ENCODE measurements at regions not wholly inside any gene's neighbourhood (a gene's known extent, or its start where the extent isn't known, plus 50 kb on each side); places are given as distances from the start of the nearest gene placed in this dataset.

DNA sequence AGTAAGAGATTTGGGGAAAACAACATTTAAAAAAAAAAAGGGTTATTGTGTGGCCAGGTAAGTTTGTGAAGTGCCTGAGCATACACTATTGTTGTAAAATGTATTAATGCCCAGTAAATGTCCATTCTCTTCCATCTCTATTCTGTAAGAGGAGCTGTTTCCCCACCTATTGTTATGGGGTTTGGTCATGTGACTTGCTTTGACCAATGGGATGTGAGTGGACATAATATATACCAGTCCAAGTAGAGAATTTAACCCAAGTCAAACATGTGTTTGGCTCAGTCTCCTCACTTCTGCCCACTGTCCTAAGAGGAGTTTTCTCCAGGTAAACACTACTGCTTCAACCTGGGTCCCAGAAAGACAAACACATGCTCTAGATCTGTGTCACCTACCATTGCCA is 377.1 kb downstream of the FOXA2 start:
- no peak overlapping the region for H3K27ac Mint-ChIP-seq (ENCODE audit: unreplicated experiment)
- Histone ChIP-seq H3K36me3 (ENCODE audit: insufficient read depth, low read length) (no peaks in the 10 kb centered on the region), H3K9me3 (ENCODE audit: insufficient read depth, low read depth, low read length) (no peaks in the 10 kb centered on the region), H3K9ac (ENCODE audit: low read length) (no peak overlapping the region), H3K27ac (ENCODE audit: low read depth, low read length) (no peak overlapping the region), H4K20me1 (ENCODE audit: insufficient read depth, low read length) (no peaks in the 10 kb centered on the region), H3K79me2 (ENCODE audit: insufficient read depth, low read length) (no peaks in the 10 kb centered on the region), H3K27me3 (ENCODE audit: insufficient read depth, low read length) (no peaks in the 10 kb centered on the region), H2AFZ (ENCODE audit: low read depth, low read length) (no peak overlapping the region), H3K4me3 (ENCODE audit: insufficient read depth, low read depth, low read length) (no peak overlapping the region), H3K4me1 (ENCODE audit: insufficient read depth, low read length) (no peaks in the 10 kb centered on the region), H3K4me2 (ENCODE audit: low read length) (no peak overlapping the region)
- no peak for TF ChIP-seq EZH2 (IDR thresholded peaks at IDR 0.05; ENCODE audit: insufficient read depth, low read length)
- TF ChIP-seq, protein P1, sequence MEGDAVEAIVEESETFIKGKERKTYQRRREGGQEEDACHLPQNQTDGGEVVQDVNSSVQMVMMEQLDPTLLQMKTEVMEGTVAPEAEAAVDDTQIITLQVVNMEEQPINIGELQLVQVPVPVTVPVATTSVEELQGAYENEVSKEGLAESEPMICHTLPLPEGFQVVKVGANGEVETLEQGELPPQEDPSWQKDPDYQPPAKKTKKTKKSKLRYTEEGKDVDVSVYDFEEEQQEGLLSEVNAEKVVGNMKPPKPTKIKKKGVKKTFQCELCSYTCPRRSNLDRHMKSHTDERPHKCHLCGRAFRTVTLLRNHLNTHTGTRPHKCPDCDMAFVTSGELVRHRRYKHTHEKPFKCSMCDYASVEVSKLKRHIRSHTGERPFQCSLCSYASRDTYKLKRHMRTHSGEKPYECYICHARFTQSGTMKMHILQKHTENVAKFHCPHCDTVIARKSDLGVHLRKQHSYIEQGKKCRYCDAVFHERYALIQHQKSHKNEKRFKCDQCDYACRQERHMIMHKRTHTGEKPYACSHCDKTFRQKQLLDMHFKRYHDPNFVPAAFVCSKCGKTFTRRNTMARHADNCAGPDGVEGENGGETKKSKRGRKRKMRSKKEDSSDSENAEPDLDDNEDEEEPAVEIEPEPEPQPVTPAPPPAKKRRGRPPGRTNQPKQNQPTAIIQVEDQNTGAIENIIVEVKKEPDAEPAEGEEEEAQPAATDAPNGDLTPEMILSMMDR (IDR thresholded peaks at IDR 0.05; ENCODE audit: insufficient read depth, low read depth, low read length), result no peak
- no peaks in the 10 kb centered on the region for H3K36me3 Mint-ChIP-seq (ENCODE audit: low read depth, unreplicated experiment)
- no peak for FAIRE-seq
- H3K4me3 Mint-ChIP-seq (ENCODE audit: unreplicated experiment), result no peak overlapping the region
- no peaks in the 10 kb centered on the region for H3K27me3 Mint-ChIP-seq (ENCODE audit: low read depth, unreplicated experiment)
- no peaks in the 10 kb centered on the region for H3K4me1 Mint-ChIP-seq (ENCODE audit: low read depth, unreplicated experiment)
- peaks cover 2% of the 10 kb centered on the region for H3K9me3 Mint-ChIP-seq (ENCODE audit: unreplicated experiment)
- no peak for DNase-seq (ENCODE audit: low read depth)

DNA sequence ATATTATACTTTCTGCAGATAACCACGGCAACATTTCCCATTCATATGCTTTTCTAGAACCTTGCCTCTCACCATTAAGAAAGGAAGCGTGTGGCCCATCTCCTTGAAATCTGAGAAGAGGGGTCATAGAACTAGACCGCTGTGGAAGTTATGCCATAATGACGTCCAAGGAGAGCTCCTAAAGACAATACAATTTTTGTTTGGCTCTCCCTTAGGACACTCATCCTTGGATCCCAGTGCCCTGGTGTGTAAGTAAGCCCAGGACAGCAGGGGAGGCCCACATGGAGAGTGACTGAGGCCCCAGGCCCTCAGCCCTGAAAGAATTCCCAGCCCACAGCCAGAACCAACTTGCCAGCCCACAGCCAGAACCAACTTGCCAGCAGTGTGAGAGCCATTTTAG is 379.6 kb downstream of the FOXA2 start:
- FAIRE-seq (no peak), DNase-seq (ENCODE audit: low read depth) (no peak)
- H3K27ac ChIP-seq (ENCODE audit: low read depth, low read length), result no peak overlapping the region
- no peak overlapping the region for H3K9ac ChIP-seq (ENCODE audit: low read length)
- no peaks in the 10 kb centered on the region for H3K27me3 Mint-ChIP-seq (ENCODE audit: low read depth, unreplicated experiment)
- no peak overlapping the region for H2AFZ ChIP-seq (ENCODE audit: low read depth, low read length)
- H3K4me3 Mint-ChIP-seq (ENCODE audit: unreplicated experiment), result no peak overlapping the region
- no peaks in the 10 kb centered on the region for H3K36me3 ChIP-seq (ENCODE audit: insufficient read depth, low read length)
- H3K4me2 ChIP-seq (ENCODE audit: low read length), result no peak overlapping the region
- H3K4me1 ChIP-seq (ENCODE audit: insufficient read depth, low read length), result no peaks in the 10 kb centered on the region
- no peaks in the 10 kb centered on the region for H3K36me3 Mint-ChIP-seq (ENCODE audit: low read depth, unreplicated experiment)
- peaks cover 2% of the 10 kb centered on the region for H3K9me3 Mint-ChIP-seq (ENCODE audit: unreplicated experiment)
- no peaks in the 10 kb centered on the region for H4K20me1 ChIP-seq (ENCODE audit: insufficient read depth, low read length)
- no peaks in the 10 kb centered on the region for H3K27me3 ChIP-seq (ENCODE audit: insufficient read depth, low read length)
- no peak for TF ChIP-seq EZH2 (IDR thresholded peaks at IDR 0.05; ENCODE audit: insufficient read depth, low read length)
- TF ChIP-seq, protein P1 (IDR thresholded peaks at IDR 0.05; ENCODE audit: insufficient read depth, low read depth, low read length), result no peak
- no peaks in the 10 kb centered on the region for H3K4me1 Mint-ChIP-seq (ENCODE audit: low read depth, unreplicated experiment)
- H3K4me3 ChIP-seq (ENCODE audit: insufficient read depth, low read depth, low read length), result no peak overlapping the region
- no peak overlapping the region for H3K27ac Mint-ChIP-seq (ENCODE audit: unreplicated experiment)
- H3K79me2 ChIP-seq (ENCODE audit: insufficient read depth, low read length), result no peaks in the 10 kb centered on the region
- H3K9me3 ChIP-seq (ENCODE audit: insufficient read depth, low read depth, low read length), result no peaks in the 10 kb centered on the region

DNA sequence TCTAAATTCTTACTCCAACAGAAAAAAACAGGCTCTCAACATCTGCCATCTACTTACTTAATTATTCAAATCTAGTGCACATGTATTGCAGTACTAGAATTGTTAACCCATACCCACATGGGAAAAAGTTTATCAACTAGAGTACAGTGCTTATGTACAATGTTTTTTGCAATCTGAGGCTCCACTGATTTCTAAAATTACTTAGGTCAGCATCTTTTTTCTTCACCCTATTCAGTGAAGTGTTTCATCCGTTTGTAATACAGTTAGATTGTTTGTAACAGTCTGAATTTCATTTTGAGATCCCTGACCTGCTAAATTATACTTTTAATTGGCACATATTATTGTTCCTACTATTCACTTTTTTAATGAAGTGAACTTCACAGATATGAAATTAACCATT is 402.2 kb downstream of the FOXA2 start:
- FAIRE-seq, result no peak
- Histone ChIP-seq H3K9ac (ENCODE audit: low read length) (no peak overlapping the region), H3K9me3 (ENCODE audit: insufficient read depth, low read depth, low read length) (peaks cover 4% of the 10 kb centered on the region), H4K20me1 (ENCODE audit: insufficient read depth, low read length) (no peaks in the 10 kb centered on the region), H2AFZ (ENCODE audit: low read depth, low read length) (no peak overlapping the region), H3K36me3 (ENCODE audit: insufficient read depth, low read length) (no peaks in the 10 kb centered on the region), H3K79me2 (ENCODE audit: insufficient read depth, low read length) (no peaks in the 10 kb centered on the region), H3K4me3 (ENCODE audit: insufficient read depth, low read depth, low read length) (no peak overlapping the region), H3K4me2 (ENCODE audit: low read length) (no peak overlapping the region), H3K27ac (ENCODE audit: low read depth, low read length) (no peak overlapping the region), H3K4me1 (ENCODE audit: insufficient read depth, low read length) (no peaks in the 10 kb centered on the region), H3K27me3 (ENCODE audit: insufficient read depth, low read length) (no peaks in the 10 kb centered on the region)
- no peaks in the 10 kb centered on the region for H3K27me3 Mint-ChIP-seq (ENCODE audit: low read depth, unreplicated experiment)
- H3K36me3 Mint-ChIP-seq (ENCODE audit: low read depth, unreplicated experiment), result no peaks in the 10 kb centered on the region
- no peak overlapping the region for H3K4me3 Mint-ChIP-seq (ENCODE audit: unreplicated experiment)
- TF ChIP-seq, protein P1 (IDR thresholded peaks at IDR 0.05; ENCODE audit: insufficient read depth, low read depth, low read length), result no peak
- TF ChIP-seq EZH2 (IDR thresholded peaks at IDR 0.05; ENCODE audit: insufficient read depth, low read length), result no peak
- no peaks in the 10 kb centered on the region for H3K4me1 Mint-ChIP-seq (ENCODE audit: low read depth, unreplicated experiment)
- H3K9me3 Mint-ChIP-seq (ENCODE audit: unreplicated experiment), result no peaks in the 10 kb centered on the region
- no peak overlapping the region for H3K27ac Mint-ChIP-seq (ENCODE audit: unreplicated experiment)
- no peak for DNase-seq (ENCODE audit: low read depth)

Data from astrocyte (in vitro differentiated cells and primary cell).